Omental fat pad (tissue), 3 donors: ENCODE measurements at regions not wholly inside any gene's neighbourhood (a gene's known extent, or its start where the extent isn't known, plus 50 kb on each side); places are given as distances from the start of the nearest gene placed in this dataset.
"Not testable (repeated sequence)": the region's sequence is repeated elsewhere in the genome, so short reads cannot be mapped to it uniquely, and the experiment has no call there.

Experiments
- ATAC-seq: fragments of 150-250 bp; one replicate; pipeline ENCODE4 v1.9.1; 2016; ENCODE audit warnings: mild to moderate bottlenecking, moderate library complexity; ENCODE audit not compliant: low FRiP score
- DNase-seq: peaks from one replicate; pipeline ENCODE4 v3.0.0-alpha.2; 2019; ENCODE audit warnings: low spot score
- CTCF ChIP-seq, 3 donors: fragments of 450-650 bp; IDR thresholded peaks; one replicate each; pipeline ENCODE4 v1.5.1; 2016 to 2017; ENCODE audit warnings: antibody characterized with exemption in 3 of 3, mild to moderate bottlenecking in 3 of 3, moderate library complexity in 2 of 3

- DNase-seq: no peak
- no peak for ATAC-seq
- TF ChIP-seq CTCF (IDR thresholded peaks at IDR 0.05): no peak
Measured at GRCh38 chr1:199948587-199949280, 78.8 kb upstream of the NR5A2 start.

GRCh38 chr1:199951005-199951404, 76.5 kb upstream of the NR5A2 start:
- not testable (repeated sequence) for DNase-seq, ATAC-seq

- TF ChIP-seq CTCF (IDR thresholded peaks at IDR 0.05): no peak
Measured at GRCh38 chr1:199953651-199954050, 73.9 kb upstream of the NR5A2 start.

DNA sequence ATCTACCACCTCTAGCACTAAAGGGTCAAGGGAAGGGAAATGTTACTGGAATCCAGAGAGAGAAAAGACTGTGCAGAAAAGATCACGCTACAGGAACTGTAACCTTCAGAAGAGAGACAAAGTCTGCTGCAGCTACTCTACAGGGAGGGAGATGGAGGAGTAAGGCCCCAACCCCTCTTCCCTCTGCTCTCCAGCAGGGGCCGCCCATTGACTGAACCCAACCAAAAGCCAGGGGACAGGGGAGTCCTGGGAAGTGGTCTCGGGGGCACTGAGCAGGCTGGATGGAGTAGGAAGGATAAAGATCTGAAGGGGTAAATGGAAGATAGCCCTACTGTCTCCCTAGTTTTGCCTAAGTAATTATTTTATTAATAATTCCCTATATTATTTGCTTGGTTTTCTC, 72.8 kb upstream of the NR5A2 start:
- no peak for DNase-seq
- no peak for TF ChIP-seq CTCF (IDR thresholded peaks at IDR 0.05)
- no peak for ATAC-seq

More at GRCh38 chr1:199953651-199954050, 73.9 kb upstream of the NR5A2 start:
- DNase-seq (no peak), ATAC-seq (no peak)

- no peak for TF ChIP-seq CTCF (IDR thresholded peaks at IDR 0.05)
- ATAC-seq (no peak), DNase-seq (no peak)
Measured at GRCh38 chr1:199955235-199955634, 72.3 kb upstream of the NR5A2 start.

GRCh38 chr1:199956005-199956404, 71.5 kb upstream of the NR5A2 start:
- ATAC-seq (no peak), DNase-seq (no peak)
- no peak for TF ChIP-seq CTCF (IDR thresholded peaks at IDR 0.05)

DNA sequence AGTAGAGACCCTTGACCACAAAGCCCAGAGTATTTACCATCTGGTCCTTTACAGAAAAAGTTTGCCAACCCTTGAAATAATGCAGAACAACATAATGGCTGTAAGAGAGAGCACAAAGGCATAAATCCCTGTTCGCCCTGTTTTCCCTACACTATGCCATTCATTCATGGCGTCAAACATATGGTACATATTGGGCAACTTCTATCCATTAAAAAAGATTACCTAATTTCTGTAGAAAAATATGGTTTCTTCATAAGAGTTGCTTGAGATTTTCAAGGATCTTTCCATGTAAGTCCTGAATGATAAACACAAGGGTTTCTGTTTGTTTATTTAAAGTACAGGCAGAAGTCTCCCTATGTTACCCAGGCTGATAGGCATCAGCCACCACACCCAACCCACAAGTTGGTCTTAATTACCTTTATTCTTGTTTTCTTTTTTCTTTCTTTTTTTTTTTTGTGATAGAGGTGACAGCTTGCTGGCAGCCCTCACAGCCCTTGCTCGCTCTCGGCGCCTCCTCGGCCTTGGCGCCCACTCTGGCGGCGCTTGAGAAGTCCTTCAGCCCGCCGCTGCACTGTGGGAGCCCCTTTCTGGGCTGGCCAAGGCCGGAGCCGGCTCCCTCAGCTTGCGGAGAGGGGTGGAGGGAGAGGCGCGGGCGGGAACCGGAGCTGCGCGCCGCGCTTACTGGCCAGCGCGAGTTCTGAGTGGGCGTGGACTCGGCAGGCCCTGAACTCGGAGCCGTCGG, 68.3 kb upstream of the NR5A2 start:
- TF ChIP-seq CTCF (IDR thresholded peaks at IDR 0.05): no peak
- DNase-seq (no peak), ATAC-seq (no peak)
